ENCODE measurements at regions not wholly inside any gene's neighbourhood (a gene's known extent, or its start where the extent isn't known, plus 50 kb on each side); places are given as distances from the start of the nearest gene placed in this dataset.

GRCh38 chr3:5579139-5579602 is 391.7 kb downstream of the EDEM1 start:
- TF ChIP-seq CTCF (IDR thresholded peaks at IDR 0.05; ENCODE audit: low read length, missing control alignments), result no peak
- H3K4me3 ChIP-seq (replicated peaks; ENCODE audit: low read depth, low read length), result no peak overlapping the region
- no peak for DNase-seq (ENCODE audit: low read depth)

GRCh38 chr3:5579946-5580345 is 392.4 kb downstream of the EDEM1 start:
- no peak overlapping the region for H3K4me3 ChIP-seq (replicated peaks; ENCODE audit: low read depth, low read length)
- TF ChIP-seq CTCF (IDR thresholded peaks at IDR 0.05; ENCODE audit: low read length, missing control alignments), result no peak
- no peak for DNase-seq (ENCODE audit: low read depth)

GRCh38 chr3:5580826-5581225 is 393.3 kb downstream of the EDEM1 start:
- DNase-seq (ENCODE audit: low read depth), result no peak
- TF ChIP-seq CTCF (IDR thresholded peaks at IDR 0.05; ENCODE audit: low read length, missing control alignments), result no peak
- no peak overlapping the region for H3K4me3 ChIP-seq (replicated peaks; ENCODE audit: low read depth, low read length)

- H3K4me3 ChIP-seq (replicated peaks; ENCODE audit: low read depth, low read length), result no peak overlapping the region
- no peak for DNase-seq (ENCODE audit: low read depth)
- TF ChIP-seq CTCF (IDR thresholded peaks at IDR 0.05; ENCODE audit: low read length, missing control alignments), result no peak
Observed at GRCh38 chr3:5581743-5582142, 394.2 kb downstream of the EDEM1 start.

GRCh38 chr3:5583920-5584319 is 396.4 kb downstream of the EDEM1 start:
- TF ChIP-seq CTCF (IDR thresholded peaks at IDR 0.05; ENCODE audit: low read length, missing control alignments), result no peak
- no peak for DNase-seq (ENCODE audit: low read depth)
- no peak overlapping the region for H3K4me3 ChIP-seq (replicated peaks; ENCODE audit: low read depth, low read length)

- no peak overlapping the region for H3K4me3 ChIP-seq (replicated peaks; ENCODE audit: low read depth, low read length)
- no peak for TF ChIP-seq CTCF (IDR thresholded peaks at IDR 0.05; ENCODE audit: low read length, missing control alignments)
- DNase-seq (ENCODE audit: low read depth), result no peak
Observed at GRCh38 chr3:5585085-5585484, 397.6 kb downstream of the EDEM1 start.

GRCh38 chr3:5606884-5607472 is 419.5 kb downstream of the EDEM1 start:
- H3K4me3 ChIP-seq (replicated peaks; ENCODE audit: low read depth, low read length), result no peak overlapping the region
- no peak for DNase-seq (ENCODE audit: low read depth)
- no peak for TF ChIP-seq CTCF (IDR thresholded peaks at IDR 0.05; ENCODE audit: low read length, missing control alignments)
